GM18508 (cell line): ENCODE measurements at regions not wholly inside any gene's neighbourhood (a gene's known extent, or its start where the extent isn't known, plus 50 kb on each side); places are given as distances from the start of the nearest gene placed in this dataset.
"Not testable (repeated sequence)": the region's sequence is repeated elsewhere in the genome, so short reads cannot be mapped to it uniquely, and the experiment has no call there.

Experiments
- ATAC-seq: cut with Tn5 transposase; IDR thresholded peaks from one replicate; pipeline ENCODE4 v1.9.1; 2021; ENCODE audit warnings: moderate number of reproducible peaks; ENCODE audit not compliant: insufficient read depth, unreplicated experiment

DNA sequence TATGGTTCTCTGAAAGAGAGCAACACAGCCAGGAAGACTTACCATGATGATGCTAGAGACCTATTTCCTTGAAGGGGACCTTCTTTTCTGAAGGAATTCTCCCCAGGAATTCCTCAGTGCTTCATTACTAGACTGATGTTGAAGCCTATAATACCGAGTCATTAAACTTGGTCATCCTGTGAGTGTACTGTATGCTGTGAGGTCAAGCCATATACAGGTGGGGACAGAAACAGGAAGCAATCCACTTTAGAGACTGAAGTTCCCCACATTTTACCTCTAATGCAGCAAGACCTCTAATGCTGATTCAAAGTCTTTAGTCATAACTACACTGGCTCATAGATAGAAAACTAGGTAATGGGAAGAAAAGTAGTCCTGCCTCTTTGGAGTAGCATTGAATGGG lies 77.1 kb upstream of the RASEF start:
- no peak for ATAC-seq

DNA sequence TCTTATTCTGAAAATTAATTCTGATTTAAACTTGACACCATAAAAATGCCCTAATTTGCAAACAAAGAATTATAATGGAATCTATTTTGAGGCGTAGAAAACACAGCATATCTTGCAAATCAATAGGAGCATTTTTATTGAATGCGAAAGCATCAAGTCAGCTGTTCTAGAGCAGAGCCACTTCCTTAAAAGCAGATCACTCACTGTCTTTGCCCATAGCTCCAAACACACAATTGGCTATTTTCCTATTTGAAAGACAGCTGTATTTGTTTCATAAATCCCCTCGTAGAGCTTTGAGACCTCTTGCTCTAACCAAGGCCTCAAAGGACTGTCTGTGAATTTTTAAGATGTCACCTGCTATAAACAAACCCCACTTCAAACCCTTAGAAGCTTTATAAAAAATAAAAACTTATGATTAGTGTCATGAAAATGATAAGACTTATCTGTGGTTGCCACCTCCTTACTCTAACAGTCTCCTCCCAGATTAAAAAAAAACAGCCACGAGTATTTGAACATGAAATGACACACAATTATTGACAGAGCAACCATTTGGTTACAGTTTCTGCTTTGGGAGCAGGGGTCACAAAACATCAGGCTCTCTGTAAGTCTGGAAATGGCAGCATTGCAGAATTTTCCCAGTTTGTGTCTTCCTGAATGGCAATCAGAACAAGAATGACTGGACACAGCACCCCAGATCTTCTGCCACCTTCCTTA lies 75.6 kb upstream of the RASEF start:
- no peak for ATAC-seq

DNA sequence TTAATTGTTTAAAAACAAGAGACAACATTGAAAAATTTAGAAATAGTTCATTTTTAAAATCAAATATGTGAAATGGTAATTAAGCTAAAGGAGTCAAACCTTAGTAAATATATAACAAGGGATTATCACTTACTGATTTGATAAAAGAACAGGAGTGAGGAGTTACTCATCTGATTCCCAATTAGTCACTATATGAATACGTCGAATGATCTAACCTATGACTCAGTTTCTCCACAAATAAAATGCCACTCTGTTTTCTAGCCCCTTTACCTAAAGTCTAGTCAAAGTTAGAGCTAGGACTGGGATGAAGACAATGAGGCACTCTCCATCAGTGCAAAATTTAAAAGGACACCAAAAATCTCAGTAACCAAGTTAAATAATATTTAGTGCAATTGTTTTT lies 70.4 kb upstream of the RASEF start:
- ATAC-seq = no peak

DNA sequence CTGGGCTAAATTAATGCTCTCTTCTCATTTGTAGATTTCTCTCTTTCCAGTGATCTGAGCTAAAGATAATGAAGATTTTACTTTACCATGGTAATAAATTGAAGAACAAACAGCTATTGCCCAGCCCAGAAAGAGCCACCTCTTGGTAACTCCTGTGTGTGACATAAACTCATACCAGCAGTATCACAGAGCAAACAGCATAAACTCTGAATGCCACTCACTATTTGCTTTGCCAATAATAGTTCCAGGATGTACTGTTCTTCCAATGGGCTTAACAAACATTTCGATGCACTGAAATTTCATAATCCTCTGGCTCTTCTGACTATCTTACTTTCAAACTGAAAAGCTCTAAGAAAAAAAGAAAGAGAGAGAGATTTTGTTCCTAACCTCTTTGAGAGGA lies 69.8 kb upstream of the RASEF start:
- no peak for ATAC-seq

DNA sequence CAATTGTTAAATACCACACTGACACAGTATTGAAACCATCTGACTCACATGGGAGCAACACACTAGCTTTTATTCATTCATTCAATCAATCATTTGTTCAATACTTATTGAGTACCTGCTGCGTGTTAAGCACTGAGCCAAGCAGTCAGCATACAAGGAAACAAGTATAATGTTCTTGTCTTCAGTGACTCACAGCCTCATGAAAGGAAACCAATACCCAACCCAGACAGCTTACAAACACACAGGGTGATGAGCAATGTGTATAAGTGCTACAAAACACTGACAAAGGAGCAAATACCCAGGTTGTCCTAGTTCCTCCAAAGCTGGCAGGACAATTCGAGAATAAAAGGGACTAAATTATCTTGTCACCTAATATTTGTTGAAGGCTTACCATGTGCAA lies 67.6 kb upstream of the RASEF start:
- no peak for ATAC-seq

DNA sequence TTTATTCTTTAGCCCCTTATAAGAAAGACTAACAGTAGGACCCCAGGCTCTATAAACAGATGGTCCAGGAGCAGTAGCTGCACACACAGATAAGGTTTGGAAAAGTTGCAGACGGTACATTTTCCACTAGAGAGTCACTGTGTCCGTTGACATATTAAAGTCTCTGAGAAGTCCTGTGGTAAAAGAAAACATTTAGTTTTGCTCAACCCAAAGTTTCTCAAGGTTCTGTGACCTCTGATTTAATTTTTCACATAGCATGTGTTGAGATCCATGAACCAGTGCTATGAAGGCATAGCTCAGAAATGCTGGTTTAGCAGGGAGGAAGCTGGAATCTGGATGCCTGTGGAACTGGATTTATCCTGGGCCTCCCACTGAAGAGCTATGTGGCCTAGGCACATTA lies 62.7 kb upstream of the RASEF start:
- ATAC-seq = no peak

DNA sequence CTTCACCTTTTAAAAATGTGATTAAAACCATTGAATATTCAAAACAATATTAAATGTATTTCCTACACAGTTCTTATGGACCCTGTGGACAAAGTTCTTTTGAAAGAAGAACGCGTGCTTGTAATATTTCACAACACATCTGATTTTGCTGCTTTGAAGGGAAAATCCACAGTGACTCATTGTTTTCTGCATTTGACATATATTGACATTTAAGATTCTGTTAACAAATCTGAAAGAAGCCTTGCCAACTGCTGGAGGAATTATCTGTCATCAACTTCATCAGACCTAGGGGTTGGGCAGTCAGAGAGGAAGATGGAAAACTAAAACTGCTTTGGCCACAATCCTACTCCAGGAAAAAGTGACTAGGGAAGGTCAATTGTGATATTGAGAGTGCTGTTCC lies 56.9 kb upstream of the RASEF start:
- no peak for ATAC-seq

DNA sequence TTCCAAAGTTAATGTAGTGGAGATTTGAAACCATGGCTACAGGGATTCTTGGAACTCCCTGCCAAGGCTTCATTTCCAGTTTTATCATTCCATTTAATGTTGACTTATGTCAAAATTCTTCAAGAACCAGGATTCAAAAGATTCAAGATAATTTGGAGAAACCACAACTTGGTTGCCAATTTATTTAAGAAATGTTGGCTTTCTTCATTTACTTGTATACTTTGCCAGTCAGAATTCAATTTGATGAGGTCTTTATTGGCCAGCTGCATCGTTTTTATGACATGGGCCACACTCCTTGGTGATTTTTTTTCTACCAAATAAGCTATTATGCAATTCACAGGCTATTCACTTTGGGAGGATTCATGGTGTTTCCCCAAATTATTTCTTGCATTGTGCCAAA lies 53.1 kb upstream of the RASEF start:
- no peak for ATAC-seq

DNA sequence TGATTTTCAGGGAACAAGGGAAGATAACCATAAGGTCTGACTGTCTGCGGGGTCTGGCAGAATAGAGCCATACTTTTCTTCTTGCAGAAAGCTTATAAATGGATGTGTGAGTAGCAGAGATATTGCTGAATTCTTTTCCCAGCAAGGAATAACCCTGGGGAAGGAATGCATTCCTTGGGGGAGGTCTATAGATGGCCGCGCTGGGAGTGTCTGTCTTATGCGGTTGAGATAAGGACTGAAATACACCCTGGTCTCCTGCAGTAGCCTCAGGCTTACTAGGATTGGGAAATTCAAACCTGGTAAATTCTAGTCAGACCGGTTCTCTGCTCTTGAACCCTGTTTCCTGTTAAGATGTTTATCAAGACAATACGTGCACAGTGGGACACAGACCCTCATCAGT lies 50.5 kb upstream of the RASEF start:
- not testable (repeated sequence) for ATAC-seq
